AG04449 (cell line): ENCODE measurements at regions not wholly inside any gene's neighbourhood (a gene's known extent, or its start where the extent isn't known, plus 50 kb on each side); places are given as distances from the start of the nearest gene placed in this dataset.

Source experiments
- CTCF ChIA-PET: fragments of 350-600 bp; formaldehyde crosslinking; extraction: SDS; loops from one replicate; lab custom pipeline; 2021; ENCODE audit warnings: antibody characterized with exemption; lab: Yijun Ruan, JAX
- POLR2A ChIA-PET: fragments of 400-600, 350-600 bp; formaldehyde crosslinking; extraction: SDS; loops from one replicate; lab custom pipeline; 2020; ENCODE audit warnings: antibody characterized with exemption, inconsistent platforms; lab: Yijun Ruan, JAX
- DNase-seq: peaks from one replicate; pipeline ENCODE4 v3.0.0-alpha.2; 2010; ENCODE audit warnings: low read depth, low spot score
- H3K4me3 ChIP-seq: 2 replicates; pipeline ENCODE4 v1.5.1; 2011; ENCODE audit warnings: low read depth, mild to moderate bottlenecking, control low read depth, low read length
- TF ChIP-seq, protein P1 (sequence below): IDR thresholded peaks from one replicate; pipeline ENCODE4 v1.5.1; 2011; ENCODE audit warnings: mild to moderate bottlenecking, moderate library complexity, low read length, control low read depth, inconsistent platforms; ENCODE audit not compliant: insufficient read depth; ENCODE audit errors: missing control alignments

DNA sequence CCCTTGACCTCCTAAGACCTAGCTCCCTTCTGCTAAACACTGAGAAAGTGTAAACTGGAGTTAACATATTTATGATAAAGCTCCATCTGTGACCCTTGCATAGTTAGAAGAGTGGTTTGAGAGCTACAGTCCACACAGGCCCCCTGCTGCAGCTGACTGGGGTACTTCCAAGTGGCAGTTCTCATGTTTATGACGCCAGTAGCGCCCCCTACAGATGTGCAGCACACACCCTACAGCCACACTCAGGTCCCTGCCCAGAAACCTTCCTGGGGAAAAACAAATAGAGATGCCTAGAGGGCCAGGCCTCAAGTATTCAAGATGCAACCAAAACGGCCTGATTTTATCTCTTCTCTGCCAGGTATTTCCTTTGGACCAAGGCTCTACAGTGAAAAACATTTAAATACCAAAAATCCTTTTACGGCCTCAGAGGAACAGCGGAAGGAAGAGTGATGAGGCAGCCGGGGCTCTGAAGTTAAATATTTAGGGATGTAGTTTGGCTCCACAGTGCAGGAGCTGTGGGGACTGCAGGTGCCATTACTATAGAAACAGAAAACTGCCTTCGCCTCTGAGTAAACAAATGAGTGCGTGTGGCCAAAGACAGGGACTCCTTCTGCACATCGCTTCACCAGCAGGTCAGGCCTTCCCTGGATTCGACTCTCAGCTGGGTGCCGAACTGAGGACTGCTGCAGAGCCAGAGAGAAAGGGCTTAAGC lies 553.1 kb downstream of the EFNB2 start:
- CTCF ChIA-PET: no interaction called here

DNA sequence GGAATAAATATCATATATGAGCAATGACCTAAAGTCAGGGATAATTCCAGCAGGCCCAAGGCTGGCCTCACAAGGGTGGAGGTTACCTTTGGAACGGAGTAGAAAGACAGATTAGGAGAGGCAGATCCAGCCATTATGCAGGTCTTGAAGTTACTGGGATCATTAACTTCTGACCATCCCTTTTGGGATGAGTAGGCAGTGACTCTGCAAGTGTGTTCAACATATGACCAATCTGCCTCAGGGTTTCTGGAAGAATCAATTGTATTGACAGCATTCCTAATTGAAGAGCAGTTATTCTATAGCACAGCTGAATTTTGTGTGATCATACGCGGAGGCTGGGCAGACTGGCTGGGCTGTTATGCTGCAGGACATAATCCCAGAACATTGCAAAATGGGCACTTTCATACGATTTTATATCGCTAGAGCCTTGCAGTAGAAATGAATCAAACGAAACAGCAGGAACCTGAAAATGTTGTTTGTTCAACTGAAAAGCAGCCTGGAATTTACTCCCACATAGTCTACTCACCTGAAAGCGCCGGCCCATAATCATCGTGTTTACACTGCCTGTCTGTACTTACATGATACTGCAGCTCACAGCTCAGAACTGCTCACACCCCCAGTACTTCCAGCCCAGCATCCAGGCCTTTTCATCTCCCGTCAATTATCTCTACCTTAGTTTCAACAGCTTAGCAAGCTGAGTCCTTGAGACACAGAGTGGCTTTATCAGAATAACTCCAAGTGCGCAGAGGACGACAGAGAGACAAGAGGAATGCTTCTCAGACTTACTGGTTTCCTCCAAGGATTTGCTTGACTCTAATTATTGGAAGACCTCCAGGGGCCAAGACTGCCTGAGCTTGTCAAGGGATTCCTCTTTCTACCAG lies 556.1 kb downstream of the EFNB2 start:
- TF ChIP-seq, protein P1, sequence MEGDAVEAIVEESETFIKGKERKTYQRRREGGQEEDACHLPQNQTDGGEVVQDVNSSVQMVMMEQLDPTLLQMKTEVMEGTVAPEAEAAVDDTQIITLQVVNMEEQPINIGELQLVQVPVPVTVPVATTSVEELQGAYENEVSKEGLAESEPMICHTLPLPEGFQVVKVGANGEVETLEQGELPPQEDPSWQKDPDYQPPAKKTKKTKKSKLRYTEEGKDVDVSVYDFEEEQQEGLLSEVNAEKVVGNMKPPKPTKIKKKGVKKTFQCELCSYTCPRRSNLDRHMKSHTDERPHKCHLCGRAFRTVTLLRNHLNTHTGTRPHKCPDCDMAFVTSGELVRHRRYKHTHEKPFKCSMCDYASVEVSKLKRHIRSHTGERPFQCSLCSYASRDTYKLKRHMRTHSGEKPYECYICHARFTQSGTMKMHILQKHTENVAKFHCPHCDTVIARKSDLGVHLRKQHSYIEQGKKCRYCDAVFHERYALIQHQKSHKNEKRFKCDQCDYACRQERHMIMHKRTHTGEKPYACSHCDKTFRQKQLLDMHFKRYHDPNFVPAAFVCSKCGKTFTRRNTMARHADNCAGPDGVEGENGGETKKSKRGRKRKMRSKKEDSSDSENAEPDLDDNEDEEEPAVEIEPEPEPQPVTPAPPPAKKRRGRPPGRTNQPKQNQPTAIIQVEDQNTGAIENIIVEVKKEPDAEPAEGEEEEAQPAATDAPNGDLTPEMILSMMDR: no peak
- DNase-seq: no peak
- ChIA-PET CTCF (no interaction called here), POLR2A (no interaction called here)
- no peak overlapping the region for H3K4me3 ChIP-seq

More for the DNA sequence above, 553.1 kb downstream of the EFNB2 start:
- POLR2A ChIA-PET: no interaction called here
- H3K4me3 ChIP-seq: no peak overlapping the region
- TF ChIP-seq, protein P1: no peak
- no peak for DNase-seq

- H3K4me3 ChIP-seq: no peak overlapping the region
- POLR2A ChIA-PET: no interaction called here
- TF ChIP-seq, protein P1: no peak
- DNase-seq: no peak
- CTCF ChIA-PET: no interaction called here
Observed at GRCh38 chr13:105974380-105974779, 561.1 kb downstream of the EFNB2 start.

- POLR2A ChIA-PET: interaction anchor here (0.6 to 1.5 kb wide), 2 partner anchors 562 to 793 kb away, joined by 3 read pairs; partner anchors contain the start of gene EFNB2
- CTCF ChIA-PET: interaction anchor here (1.9 kb wide), 1 partner anchor 546 kb away, joined by 5 read pairs; no protein-coding TSS in a partner anchor
- no peak overlapping the region for H3K4me3 ChIP-seq
- TF ChIP-seq, protein P1: no peak
- no peak for DNase-seq
Observed at GRCh38 chr13:105972811-105973590, 562.5 kb downstream of the EFNB2 start.

DNA sequence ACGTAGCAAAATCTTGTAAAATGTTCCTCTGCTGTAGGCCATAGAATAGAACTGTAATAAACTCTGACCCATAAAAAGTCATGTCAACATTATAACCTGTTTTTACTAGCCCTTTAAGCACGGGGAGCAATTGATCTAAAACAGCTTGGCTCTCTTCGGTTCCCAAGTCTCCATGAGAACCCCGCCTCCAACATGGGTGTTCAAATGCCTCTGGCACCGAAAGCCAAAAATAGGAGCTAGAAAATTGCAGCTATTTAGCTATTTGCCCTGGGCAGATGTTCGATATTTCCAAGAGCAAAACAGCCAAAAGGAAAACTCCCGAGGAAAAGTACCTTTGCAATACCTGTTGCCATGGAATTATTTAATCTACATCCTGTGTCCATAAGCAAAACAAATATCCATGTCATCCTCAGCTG lies 563.1 kb downstream of the EFNB2 start:
- no peak for DNase-seq
- CTCF ChIA-PET: interaction anchor here (1.9 kb wide), 1 partner anchor 547 kb away, joined by 5 read pairs; no protein-coding TSS in a partner anchor

More for the DNA sequence above, 563.1 kb downstream of the EFNB2 start:
- POLR2A ChIA-PET: interaction anchor here (0.6 to 1.5 kb wide), 3 partner anchors 80 to 792 kb away, joined by 3 read pairs; partner anchors contain the start of gene EFNB2
- TF ChIP-seq, protein P1: no peak
- H3K4me3 ChIP-seq: no peak overlapping the region
